ENCODE measurements at regions not wholly inside any gene's neighbourhood (a gene's known extent, or its start where the extent isn't known, plus 50 kb on each side); places are given as distances from the start of the nearest gene placed in this dataset.

GRCh38 chr11:97993562-97993961, 1027.2 kb upstream of the CNTN5 start:
- TF ChIP-seq CTCF (IDR thresholded peaks at IDR 0.05) = no peak
- no peak for TF ChIP-seq POLR2AphosphoS5 (IDR thresholded peaks at IDR 0.05)
- TF ChIP-seq POLR2A (IDR thresholded peaks at IDR 0.05) = no peak
- no peak for TF ChIP-seq EP300 (IDR thresholded peaks at IDR 0.05; ENCODE audit: low read depth)
